Subcutaneous abdominal adipose tissue (tissue), 5 donors: ENCODE measurements at regions not wholly inside any gene's neighbourhood (a gene's known extent, or its start where the extent isn't known, plus 50 kb on each side); places are given as distances from the start of the nearest gene placed in this dataset.

Experiments
- H3K27ac ChIP-seq: one replicate; pipeline ENCODE4 v1.7.0; 2013; ENCODE audit warnings: low read depth, mild to moderate bottlenecking, inconsistent platforms, low read length, moderate library complexity
- H3K27me3 ChIP-seq, 5 donors: one replicate each; pipeline ENCODE4 v1.7.0; 2013; ENCODE audit warnings: low read length in 5 of 5, inconsistent platforms in 1 of 5; ENCODE audit not compliant: control insufficient read depth in 5 of 5, insufficient read depth in 4 of 5
- H3K36me3 ChIP-seq, 5 donors: one replicate each; pipeline ENCODE4 v1.7.0; 2013; ENCODE audit warnings: low read length in 5 of 5; ENCODE audit not compliant: control insufficient read depth in 5 of 5, insufficient read depth in 5 of 5
- H3K4me1 ChIP-seq, 5 donors: one replicate each; pipeline ENCODE4 v1.7.0; 2013; ENCODE audit warnings: low read length in 5 of 5, mild to moderate bottlenecking in 3 of 5, moderate library complexity in 1 of 5; ENCODE audit not compliant: control insufficient read depth in 5 of 5, insufficient read depth in 5 of 5
- H3K4me3 ChIP-seq, 5 donors: one replicate each; pipeline ENCODE4 v1.7.0; 2013; ENCODE audit warnings: low read length in 5 of 5, low read depth in 1 of 5
- H3K9ac ChIP-seq, 5 donors: one replicate each; pipeline ENCODE4 v1.7.0; 2013; ENCODE audit warnings: low read length in 5 of 5, mild to moderate bottlenecking in 4 of 5, moderate library complexity in 3 of 5
- H3K9me3 ChIP-seq, 5 donors: one replicate each; pipeline ENCODE4 v1.7.0; 2013; ENCODE audit warnings: low read length in 5 of 5; ENCODE audit not compliant: control insufficient read depth in 5 of 5
- donor health status: healthy.
- donor health status: healthy.
- donor health status: healthy.
- donor health status: healthy.
- donor health status: healthy.

GRCh38 chr9:88041447-88041846, 67.1 kb upstream of the CDK20 start:
- Histone ChIP-seq H3K27me3 (no peaks in the 10 kb centered on the region), H3K9ac (no peak overlapping the region), H3K27ac (no peak overlapping the region), H3K4me3 (no peak overlapping the region), H3K36me3 (no peaks in the 10 kb centered on the region), H3K4me1 (no peaks in the 10 kb centered on the region), H3K9me3 (peaks cover 2 to 35% (median 33%) of the 10 kb centered on the region in 5 donors)

DNA sequence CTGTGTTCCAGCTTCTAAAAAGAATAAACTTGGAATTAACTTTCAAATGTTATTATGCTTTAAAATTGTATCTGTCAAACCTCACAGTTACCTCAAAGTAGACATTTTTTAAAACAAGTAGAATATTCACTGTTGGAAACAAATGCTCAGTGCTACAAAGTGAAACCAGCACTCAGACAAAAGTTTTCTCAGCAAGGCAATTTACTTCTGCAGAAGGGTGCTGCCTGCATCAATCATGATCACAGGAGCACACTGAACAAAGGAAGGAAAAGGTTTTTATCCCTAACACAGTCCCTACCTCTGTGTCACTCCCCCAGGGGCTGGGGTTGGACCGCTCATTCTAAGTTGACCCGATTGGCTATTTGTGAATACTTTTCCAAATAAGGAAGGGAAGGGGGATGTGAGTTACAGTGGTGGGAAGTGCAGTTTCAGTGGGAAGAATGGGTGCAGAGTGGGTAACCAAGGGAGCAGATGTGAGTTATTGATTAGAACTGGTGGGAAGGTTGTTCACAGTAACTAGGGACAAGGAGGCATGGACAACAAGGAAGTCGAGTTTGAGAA, 63.0 kb upstream of the CDK20 start:
- Histone ChIP-seq H3K4me1 (no peaks in the 10 kb centered on the region), H3K27me3 (no peaks in the 10 kb centered on the region), H3K9me3 (peaks cover 2 to 24% (median 19%) of the 10 kb centered on the region in 5 donors), H3K36me3 (no peaks in the 10 kb centered on the region), H3K9ac (no peak overlapping the region), H3K4me3 (no peak overlapping the region), H3K27ac (no peak overlapping the region)

- H3K4me1 ChIP-seq: no peaks in the 10 kb centered on the region
- H3K27me3 ChIP-seq: peaks cover 0 to 3% (median 0%) of the 10 kb centered on the region in 5 donors
- no peak overlapping the region for H3K27ac ChIP-seq
- no peak overlapping the region for H3K9ac ChIP-seq
- no peaks in the 10 kb centered on the region for H3K36me3 ChIP-seq
- H3K4me3 ChIP-seq: no peak overlapping the region
- peaks cover 2 to 24% (median 19%) of the 10 kb centered on the region in 5 donors for H3K9me3 ChIP-seq
Measured at GRCh38 chr9:88034964-88035363, 60.6 kb upstream of the CDK20 start.

- no peak overlapping the region for H3K4me3 ChIP-seq
- H3K9ac ChIP-seq: no peak overlapping the region
- peaks cover 0 to 20% (median 16%) of the 10 kb centered on the region in 5 donors for H3K9me3 ChIP-seq
- H3K4me1 ChIP-seq: no peaks in the 10 kb centered on the region
- no peak overlapping the region for H3K27ac ChIP-seq
- no peaks in the 10 kb centered on the region for H3K36me3 ChIP-seq
- H3K27me3 ChIP-seq: peaks cover 0 to 3% (median 0%) of the 10 kb centered on the region in 5 donors
Measured at GRCh38 chr9:88033359-88033702, 59.0 kb upstream of the CDK20 start.

GRCh38 chr9:88028338-88028737, 54.0 kb upstream of the CDK20 start:
- Histone ChIP-seq H3K27me3 (peaks cover 0 to 3% (median 0%) of the 10 kb centered on the region in 5 donors), H3K9ac (no peak overlapping the region), H3K36me3 (no peaks in the 10 kb centered on the region), H3K4me3 (no peak overlapping the region), H3K9me3 (no peaks in the 10 kb centered on the region), H3K4me1 (no peaks in the 10 kb centered on the region), H3K27ac (no peak overlapping the region)

GRCh38 chr9:88026118-88026479, 51.8 kb upstream of the CDK20 start:
- no peaks in the 10 kb centered on the region for H3K27me3 ChIP-seq
- H3K36me3 ChIP-seq: no peaks in the 10 kb centered on the region
- no peak overlapping the region for H3K9ac ChIP-seq
- H3K9me3 ChIP-seq: no peaks in the 10 kb centered on the region
- no peak overlapping the region for H3K27ac ChIP-seq
- no peaks in the 10 kb centered on the region for H3K4me1 ChIP-seq
- no peak overlapping the region for H3K4me3 ChIP-seq

- H3K27ac ChIP-seq: no peak overlapping the region
- no peak overlapping the region for H3K4me3 ChIP-seq
- no peak overlapping the region for H3K9ac ChIP-seq
- H3K9me3 ChIP-seq: no peaks in the 10 kb centered on the region
- no peaks in the 10 kb centered on the region for H3K36me3 ChIP-seq
- no peaks in the 10 kb centered on the region for H3K4me1 ChIP-seq
- no peaks in the 10 kb centered on the region for H3K27me3 ChIP-seq
Measured at GRCh38 chr9:88025411-88026117, 51.2 kb upstream of the CDK20 start.

GRCh38 chr9:88024896-88025295, 50.6 kb upstream of the CDK20 start:
- Histone ChIP-seq H3K4me1 (no peaks in the 10 kb centered on the region), H3K27me3 (no peaks in the 10 kb centered on the region), H3K27ac (no peak overlapping the region), H3K4me3 (no peak overlapping the region), H3K36me3 (no peaks in the 10 kb centered on the region), H3K9ac (no peak overlapping the region), H3K9me3 (no peaks in the 10 kb centered on the region)
